ENCODE measurements at regions not wholly inside any gene's neighbourhood (a gene's known extent, or its start where the extent isn't known, plus 50 kb on each side); places are given as distances from the start of the nearest gene placed in this dataset.

- no peak for TF ChIP-seq CHD2 (IDR thresholded peaks at IDR 0.05; ENCODE audit: low read length)
- TF ChIP-seq, protein P1, sequence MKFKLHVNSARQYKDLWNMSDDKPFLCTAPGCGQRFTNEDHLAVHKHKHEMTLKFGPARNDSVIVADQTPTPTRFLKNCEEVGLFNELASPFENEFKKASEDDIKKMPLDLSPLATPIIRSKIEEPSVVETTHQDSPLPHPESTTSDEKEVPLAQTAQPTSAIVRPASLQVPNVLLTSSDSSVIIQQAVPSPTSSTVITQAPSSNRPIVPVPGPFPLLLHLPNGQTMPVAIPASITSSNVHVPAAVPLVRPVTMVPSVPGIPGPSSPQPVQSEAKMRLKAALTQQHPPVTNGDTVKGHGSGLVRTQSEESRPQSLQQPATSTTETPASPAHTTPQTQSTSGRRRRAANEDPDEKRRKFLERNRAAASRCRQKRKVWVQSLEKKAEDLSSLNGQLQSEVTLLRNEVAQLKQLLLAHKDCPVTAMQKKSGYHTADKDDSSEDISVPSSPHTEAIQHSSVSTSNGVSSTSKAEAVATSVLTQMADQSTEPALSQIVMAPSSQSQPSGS (IDR thresholded peaks at IDR 0.05; ENCODE audit: low read length): no peak
- no peak for TF ChIP-seq GTF2F1 (IDR thresholded peaks at IDR 0.05; ENCODE audit: borderline replicate concordance, low read depth, low read length)
- no peak for TF ChIP-seq KDM5A (IDR thresholded peaks at IDR 0.05; ENCODE audit: low read length)
- TF ChIP-seq BACH1 (IDR thresholded peaks at IDR 0.05; ENCODE audit: low read length): no peak
- no peak for TF ChIP-seq EGR1 (IDR thresholded peaks at IDR 0.05; ENCODE audit: borderline replicate concordance, low read depth, low read length)
- TF ChIP-seq, protein P2, sequence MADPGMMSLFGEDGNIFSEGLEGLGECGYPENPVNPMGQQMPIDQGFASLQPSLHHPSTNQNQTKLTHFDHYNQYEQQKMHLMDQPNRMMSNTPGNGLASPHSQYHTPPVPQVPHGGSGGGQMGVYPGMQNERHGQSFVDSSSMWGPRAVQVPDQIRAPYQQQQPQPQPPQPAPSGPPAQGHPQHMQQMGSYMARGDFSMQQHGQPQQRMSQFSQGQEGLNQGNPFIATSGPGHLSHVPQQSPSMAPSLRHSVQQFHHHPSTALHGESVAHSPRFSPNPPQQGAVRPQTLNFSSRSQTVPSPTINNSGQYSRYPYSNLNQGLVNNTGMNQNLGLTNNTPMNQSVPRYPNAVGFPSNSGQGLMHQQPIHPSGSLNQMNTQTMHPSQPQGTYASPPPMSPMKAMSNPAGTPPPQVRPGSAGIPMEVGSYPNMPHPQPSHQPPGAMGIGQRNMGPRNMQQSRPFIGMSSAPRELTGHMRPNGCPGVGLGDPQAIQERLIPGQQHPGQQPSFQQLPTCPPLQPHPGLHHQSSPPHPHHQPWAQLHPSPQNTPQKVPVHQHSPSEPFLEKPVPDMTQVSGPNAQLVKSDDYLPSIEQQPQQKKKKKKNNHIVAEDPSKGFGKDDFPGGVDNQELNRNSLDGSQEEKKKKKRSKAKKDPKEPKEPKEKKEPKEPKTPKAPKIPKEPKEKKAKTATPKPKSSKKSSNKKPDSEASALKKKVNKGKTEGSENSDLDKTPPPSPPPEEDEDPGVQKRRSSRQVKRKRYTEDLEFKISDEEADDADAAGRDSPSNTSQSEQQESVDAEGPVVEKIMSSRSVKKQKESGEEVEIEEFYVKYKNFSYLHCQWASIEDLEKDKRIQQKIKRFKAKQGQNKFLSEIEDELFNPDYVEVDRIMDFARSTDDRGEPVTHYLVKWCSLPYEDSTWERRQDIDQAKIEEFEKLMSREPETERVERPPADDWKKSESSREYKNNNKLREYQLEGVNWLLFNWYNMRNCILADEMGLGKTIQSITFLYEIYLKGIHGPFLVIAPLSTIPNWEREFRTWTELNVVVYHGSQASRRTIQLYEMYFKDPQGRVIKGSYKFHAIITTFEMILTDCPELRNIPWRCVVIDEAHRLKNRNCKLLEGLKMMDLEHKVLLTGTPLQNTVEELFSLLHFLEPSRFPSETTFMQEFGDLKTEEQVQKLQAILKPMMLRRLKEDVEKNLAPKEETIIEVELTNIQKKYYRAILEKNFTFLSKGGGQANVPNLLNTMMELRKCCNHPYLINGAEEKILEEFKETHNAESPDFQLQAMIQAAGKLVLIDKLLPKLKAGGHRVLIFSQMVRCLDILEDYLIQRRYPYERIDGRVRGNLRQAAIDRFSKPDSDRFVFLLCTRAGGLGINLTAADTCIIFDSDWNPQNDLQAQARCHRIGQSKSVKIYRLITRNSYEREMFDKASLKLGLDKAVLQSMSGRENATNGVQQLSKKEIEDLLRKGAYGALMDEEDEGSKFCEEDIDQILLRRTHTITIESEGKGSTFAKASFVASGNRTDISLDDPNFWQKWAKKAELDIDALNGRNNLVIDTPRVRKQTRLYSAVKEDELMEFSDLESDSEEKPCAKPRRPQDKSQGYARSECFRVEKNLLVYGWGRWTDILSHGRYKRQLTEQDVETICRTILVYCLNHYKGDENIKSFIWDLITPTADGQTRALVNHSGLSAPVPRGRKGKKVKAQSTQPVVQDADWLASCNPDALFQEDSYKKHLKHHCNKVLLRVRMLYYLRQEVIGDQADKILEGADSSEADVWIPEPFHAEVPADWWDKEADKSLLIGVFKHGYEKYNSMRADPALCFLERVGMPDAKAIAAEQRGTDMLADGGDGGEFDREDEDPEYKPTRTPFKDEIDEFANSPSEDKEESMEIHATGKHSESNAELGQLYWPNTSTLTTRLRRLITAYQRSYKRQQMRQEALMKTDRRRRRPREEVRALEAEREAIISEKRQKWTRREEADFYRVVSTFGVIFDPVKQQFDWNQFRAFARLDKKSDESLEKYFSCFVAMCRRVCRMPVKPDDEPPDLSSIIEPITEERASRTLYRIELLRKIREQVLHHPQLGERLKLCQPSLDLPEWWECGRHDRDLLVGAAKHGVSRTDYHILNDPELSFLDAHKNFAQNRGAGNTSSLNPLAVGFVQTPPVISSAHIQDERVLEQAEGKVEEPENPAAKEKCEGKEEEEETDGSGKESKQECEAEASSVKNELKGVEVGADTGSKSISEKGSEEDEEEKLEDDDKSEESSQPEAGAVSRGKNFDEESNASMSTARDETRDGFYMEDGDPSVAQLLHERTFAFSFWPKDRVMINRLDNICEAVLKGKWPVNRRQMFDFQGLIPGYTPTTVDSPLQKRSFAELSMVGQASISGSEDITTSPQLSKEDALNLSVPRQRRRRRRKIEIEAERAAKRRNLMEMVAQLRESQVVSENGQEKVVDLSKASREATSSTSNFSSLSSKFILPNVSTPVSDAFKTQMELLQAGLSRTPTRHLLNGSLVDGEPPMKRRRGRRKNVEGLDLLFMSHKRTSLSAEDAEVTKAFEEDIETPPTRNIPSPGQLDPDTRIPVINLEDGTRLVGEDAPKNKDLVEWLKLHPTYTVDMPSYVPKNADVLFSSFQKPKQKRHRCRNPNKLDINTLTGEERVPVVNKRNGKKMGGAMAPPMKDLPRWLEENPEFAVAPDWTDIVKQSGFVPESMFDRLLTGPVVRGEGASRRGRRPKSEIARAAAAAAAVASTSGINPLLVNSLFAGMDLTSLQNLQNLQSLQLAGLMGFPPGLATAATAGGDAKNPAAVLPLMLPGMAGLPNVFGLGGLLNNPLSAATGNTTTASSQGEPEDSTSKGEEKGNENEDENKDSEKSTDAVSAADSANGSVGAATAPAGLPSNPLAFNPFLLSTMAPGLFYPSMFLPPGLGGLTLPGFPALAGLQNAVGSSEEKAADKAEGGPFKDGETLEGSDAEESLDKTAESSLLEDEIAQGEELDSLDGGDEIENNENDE (IDR thresholded peaks at IDR 0.05; ENCODE audit: insufficient replicate concordance, low read length): no peak
These were observed 171.2 kb downstream of the KCNE4 start (continued) for GRCh38 chr2:223223156-223223555.

Measured in H1 (cell line).